HL-60 (cell line): ENCODE measurements at regions not wholly inside any gene's neighbourhood (a gene's known extent, or its start where the extent isn't known, plus 50 kb on each side); places are given as distances from the start of the nearest gene placed in this dataset.

Experiments used
- DNase-seq, 2 experiments: peaks; one replicate each; pipeline ENCODE4 v3.0.0-alpha.2; 2010 to 2020; ENCODE audit warnings: low read depth in 1 of 2, low spot score in 1 of 2
- H3K27ac ChIP-seq: fragments of 250-450 bp; sonication (Bioruptor Pico); replicated peaks from 2 replicates; pipeline ENCODE4 v1.5.1; 2020; ENCODE audit warnings: mild to moderate bottlenecking, moderate library complexity
- H3K27me3 ChIP-seq: fragments of 250-450 bp; sonication (Bioruptor Pico); 2 replicates; pipeline ENCODE4 v1.5.1; 2021; ENCODE audit warnings: mild to moderate bottlenecking, moderate library complexity; ENCODE audit not compliant: insufficient read depth, poor library complexity, severe bottlenecking
- H3K4me3 ChIP-seq: replicated peaks from 2 replicates; pipeline ENCODE4 v1.5.1; 2011; ENCODE audit warnings: mild to moderate bottlenecking, control low read depth, low read length; ENCODE audit not compliant: insufficient read depth
- CTCF ChIP-seq: IDR thresholded peaks from one replicate; pipeline ENCODE4 v1.5.1; 2011; ENCODE audit warnings: low read length, control low read depth, inconsistent platforms; ENCODE audit not compliant: insufficient read depth
- GABPA ChIP-seq: IDR thresholded peaks from 2 replicates; pipeline ENCODE4 v1.6.1; 2012; ENCODE audit warnings: low read depth
- POLR2AphosphoS5 ChIP-seq: IDR thresholded peaks from 2 replicates; pipeline ENCODE4 v1.6.1; 2012; ENCODE audit warnings: low read depth
- SPI1 ChIP-seq: IDR thresholded peaks from 2 replicates; pipeline ENCODE4 v1.6.1; 2012; ENCODE audit warnings: low read depth, mild to moderate bottlenecking, borderline replicate concordance
- TF ChIP-seq, protein P1 (sequence below): IDR thresholded peaks from 2 replicates; pipeline ENCODE4 v1.6.1; 2012; ENCODE audit warnings: low read depth; ENCODE audit not compliant: insufficient replicate concordance

DNA sequence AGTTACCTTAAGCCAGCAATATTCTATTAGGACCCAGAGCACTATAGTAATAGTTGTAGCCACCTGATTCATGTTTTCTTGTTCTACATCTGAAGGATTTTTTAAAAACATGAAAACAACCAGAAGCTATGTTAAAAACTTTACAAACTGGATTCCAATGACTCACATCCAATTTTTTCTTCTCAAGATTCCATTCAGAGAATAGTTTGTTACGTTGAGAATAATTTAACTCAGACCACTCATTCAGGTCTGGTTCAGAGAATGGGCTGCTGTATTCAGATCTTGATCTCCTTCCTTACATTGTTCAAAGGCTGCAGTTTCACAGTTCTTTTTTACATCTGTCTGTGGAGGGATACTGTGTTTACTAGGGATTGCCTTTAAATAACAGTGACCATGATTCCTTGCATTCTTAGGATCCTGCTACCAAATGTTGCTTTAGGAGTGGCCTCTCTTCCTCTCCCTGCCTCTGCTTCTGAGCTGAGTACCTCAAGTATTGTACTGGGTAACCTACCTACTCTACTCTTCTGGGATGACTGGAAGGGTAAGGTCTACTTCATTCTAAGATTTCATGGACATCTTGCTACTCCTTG, 448.0 kb upstream of the FBXO33 start:
- H3K4me3 ChIP-seq, result no peak overlapping the region
- H3K27ac ChIP-seq, result no peak overlapping the region
- DNase-seq, result no peak
- no peaks in the 10 kb centered on the region for H3K27me3 ChIP-seq
- no peak for TF ChIP-seq CTCF
- no peak for TF ChIP-seq GABPA
- TF ChIP-seq POLR2AphosphoS5, result no peak
- TF ChIP-seq, protein P1, sequence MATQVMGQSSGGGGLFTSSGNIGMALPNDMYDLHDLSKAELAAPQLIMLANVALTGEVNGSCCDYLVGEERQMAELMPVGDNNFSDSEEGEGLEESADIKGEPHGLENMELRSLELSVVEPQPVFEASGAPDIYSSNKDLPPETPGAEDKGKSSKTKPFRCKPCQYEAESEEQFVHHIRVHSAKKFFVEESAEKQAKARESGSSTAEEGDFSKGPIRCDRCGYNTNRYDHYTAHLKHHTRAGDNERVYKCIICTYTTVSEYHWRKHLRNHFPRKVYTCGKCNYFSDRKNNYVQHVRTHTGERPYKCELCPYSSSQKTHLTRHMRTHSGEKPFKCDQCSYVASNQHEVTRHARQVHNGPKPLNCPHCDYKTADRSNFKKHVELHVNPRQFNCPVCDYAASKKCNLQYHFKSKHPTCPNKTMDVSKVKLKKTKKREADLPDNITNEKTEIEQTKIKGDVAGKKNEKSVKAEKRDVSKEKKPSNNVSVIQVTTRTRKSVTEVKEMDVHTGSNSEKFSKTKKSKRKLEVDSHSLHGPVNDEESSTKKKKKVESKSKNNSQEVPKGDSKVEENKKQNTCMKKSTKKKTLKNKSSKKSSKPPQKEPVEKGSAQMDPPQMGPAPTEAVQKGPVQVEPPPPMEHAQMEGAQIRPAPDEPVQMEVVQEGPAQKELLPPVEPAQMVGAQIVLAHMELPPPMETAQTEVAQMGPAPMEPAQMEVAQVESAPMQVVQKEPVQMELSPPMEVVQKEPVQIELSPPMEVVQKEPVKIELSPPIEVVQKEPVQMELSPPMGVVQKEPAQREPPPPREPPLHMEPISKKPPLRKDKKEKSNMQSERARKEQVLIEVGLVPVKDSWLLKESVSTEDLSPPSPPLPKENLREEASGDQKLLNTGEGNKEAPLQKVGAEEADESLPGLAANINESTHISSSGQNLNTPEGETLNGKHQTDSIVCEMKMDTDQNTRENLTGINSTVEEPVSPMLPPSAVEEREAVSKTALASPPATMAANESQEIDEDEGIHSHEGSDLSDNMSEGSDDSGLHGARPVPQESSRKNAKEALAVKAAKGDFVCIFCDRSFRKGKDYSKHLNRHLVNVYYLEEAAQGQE, result no peak
- TF ChIP-seq SPI1, result no peak

DNA sequence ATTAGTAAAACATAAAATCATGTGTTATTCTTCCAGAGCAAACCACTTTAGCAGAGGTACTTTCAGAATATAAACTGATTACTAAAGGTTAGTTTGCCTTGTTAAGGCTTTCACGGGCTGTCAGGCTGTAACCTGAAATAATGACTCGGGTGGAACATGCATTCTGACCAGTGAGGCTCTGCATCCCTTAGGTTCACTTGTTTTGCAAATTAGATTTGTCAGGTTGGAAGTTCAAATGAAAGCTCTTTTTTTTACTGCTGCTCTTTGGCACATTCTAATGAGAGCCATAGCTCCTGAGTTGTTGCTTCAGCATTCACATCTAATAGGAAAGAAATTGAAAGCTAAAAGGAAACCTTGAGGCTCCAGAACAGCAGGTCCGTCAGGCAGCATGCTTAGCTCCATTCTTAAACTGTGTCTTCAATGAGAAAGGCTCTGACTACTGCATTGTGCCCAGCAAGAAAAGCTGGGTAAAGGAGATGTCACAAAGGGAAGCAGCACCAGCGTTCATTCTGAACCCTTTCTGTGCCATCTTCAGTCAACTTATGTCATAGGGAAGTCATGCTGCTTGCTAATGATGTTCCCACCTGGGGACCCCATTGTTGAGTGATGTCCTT, 445.5 kb upstream of the FBXO33 start:
- no peak for TF ChIP-seq SPI1
- TF ChIP-seq, protein P1, result no peak
- no peak for TF ChIP-seq CTCF
- TF ChIP-seq POLR2AphosphoS5, result no peak
- no peak for TF ChIP-seq GABPA
- Histone ChIP-seq H3K27ac (no peak overlapping the region), H3K4me3 (no peak overlapping the region), H3K27me3 (no peaks in the 10 kb centered on the region)
- DNase-seq, result no peak

GRCh38 chr14:39876916-39877315, 444.7 kb upstream of the FBXO33 start:
- Histone ChIP-seq H3K4me3 (no peak overlapping the region), H3K27me3 (no peaks in the 10 kb centered on the region), H3K27ac (no peak overlapping the region)
- DNase-seq, result no peak
- no peak for TF ChIP-seq POLR2AphosphoS5
- no peak for TF ChIP-seq GABPA
- TF ChIP-seq CTCF, result no peak
- TF ChIP-seq SPI1, result no peak
- TF ChIP-seq, protein P1, result no peak
